ENCODE measurements at regions not wholly inside any gene's neighbourhood (a gene's known extent, or its start where the extent isn't known, plus 50 kb on each side); places are given as distances from the start of the nearest gene placed in this dataset.
A peak's percentile ranks its signal among the peaks of the same experiment; 100 is the strongest.

- TF ChIP-seq ZNF724P (CRISPR knock-in tag; IDR thresholded peaks at IDR 0.05; ENCODE audit: borderline replicate concordance) (no peak), NR1H2 (CRISPR knock-in tag; IDR thresholded peaks at IDR 0.05; ENCODE audit: borderline replicate concordance, low read depth) (no peak), ZNF775 (CRISPR knock-in tag; IDR thresholded peaks at IDR 0.05; ENCODE audit: borderline replicate concordance) (no peak), ZBTB2 (CRISPR knock-in tag; IDR thresholded peaks at IDR 0.05; ENCODE audit: low read depth) (no peak), TEAD3 (CRISPR knock-in tag; optimal IDR thresholded peaks at IDR 0.05; ENCODE audit: borderline replicate concordance) (peak; percentile 25), GABPA (IDR thresholded peaks at IDR 0.05; ENCODE audit: low read depth, low read length) (no peak), GABPA (CRISPR knock-in tag; IDR thresholded peaks at IDR 0.05; ENCODE audit: low read depth) (peak; percentile 42; the same call in 1 of the 2 replicates), SKI (IDR thresholded peaks at IDR 0.05; ENCODE audit: partially characterized antibody) (no peak), SOX13 (IDR thresholded peaks at IDR 0.05) (no peak), SOX13 (CRISPR knock-in tag; conservative IDR thresholded peaks at IDR 0.05 in 1 of 2, IDR thresholded peaks at IDR 0.05 in 1 of 2) (peak in 1 of 2 experiments; percentile 74; a peak in 2 of 4 replicates), DNMT3B (CRISPR knock-in tag; conservative IDR thresholded peaks at IDR 0.05) (no peak), CHD4 (IDR thresholded peaks at IDR 0.05; ENCODE audit: borderline replicate concordance, low read length) (no peak), ZNF780A (CRISPR knock-in tag; IDR thresholded peaks at IDR 0.05) (no peak), KAT8 (CRISPR knock-in tag; IDR thresholded peaks at IDR 0.05) (peak; percentile 60), PHF21A (CRISPR knock-in tag; IDR thresholded peaks at IDR 0.05) (peak; percentile 22; the same call in 1 of the 2 replicates), ZNF615 (CRISPR knock-in tag; IDR thresholded peaks at IDR 0.05; ENCODE audit: borderline replicate concordance) (no peak), YEATS4 (CRISPR knock-in tag; IDR thresholded peaks at IDR 0.05; ENCODE audit: borderline replicate concordance) (no peak), ZNF737 (CRISPR knock-in tag; IDR thresholded peaks at IDR 0.05; ENCODE audit: borderline replicate concordance) (no peak), HNRNPLL (IDR thresholded peaks at IDR 0.05; ENCODE audit: low read depth, low read length, poor library complexity, severe bottlenecking) (no peak), ONECUT2 (CRISPR knock-in tag; IDR thresholded peaks at IDR 0.05) (no peak), NRL (CRISPR knock-in tag; IDR thresholded peaks at IDR 0.05; ENCODE audit: borderline replicate concordance) (no peak)
- TF ChIP-seq, protein P1, sequence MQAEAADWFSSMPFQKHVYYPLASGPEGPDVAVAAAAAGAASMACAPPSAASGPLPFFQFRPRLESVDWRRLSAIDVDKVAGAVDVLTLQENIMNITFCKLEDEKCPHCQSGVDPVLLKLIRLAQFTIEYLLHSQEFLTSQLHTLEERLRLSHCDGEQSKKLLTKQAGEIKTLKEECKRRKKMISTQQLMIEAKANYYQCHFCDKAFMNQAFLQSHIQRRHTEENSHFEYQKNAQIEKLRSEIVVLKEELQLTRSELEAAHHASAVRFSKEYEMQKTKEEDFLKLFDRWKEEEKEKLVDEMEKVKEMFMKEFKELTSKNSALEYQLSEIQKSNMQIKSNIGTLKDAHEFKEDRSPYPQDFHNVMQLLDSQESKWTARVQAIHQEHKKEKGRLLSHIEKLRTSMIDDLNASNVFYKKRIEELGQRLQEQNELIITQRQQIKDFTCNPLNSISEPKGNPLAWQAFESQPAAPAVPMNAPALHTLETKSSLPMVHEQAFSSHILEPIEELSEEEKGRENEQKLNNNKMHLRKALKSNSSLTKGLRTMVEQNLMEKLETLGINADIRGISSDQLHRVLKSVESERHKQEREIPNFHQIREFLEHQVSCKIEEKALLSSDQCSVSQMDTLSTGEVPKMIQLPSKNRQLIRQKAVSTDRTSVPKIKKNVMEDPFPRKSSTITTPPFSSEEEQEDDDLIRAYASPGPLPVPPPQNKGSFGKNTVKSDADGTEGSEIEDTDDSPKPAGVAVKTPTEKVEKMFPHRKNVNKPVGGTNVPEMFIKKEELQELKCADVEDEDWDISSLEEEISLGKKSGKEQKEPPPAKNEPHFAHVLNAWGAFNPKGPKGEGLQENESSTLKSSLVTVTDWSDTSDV (CRISPR knock-in tag; IDR thresholded peaks at IDR 0.05), result no peak
- TF ChIP-seq, protein P2, sequence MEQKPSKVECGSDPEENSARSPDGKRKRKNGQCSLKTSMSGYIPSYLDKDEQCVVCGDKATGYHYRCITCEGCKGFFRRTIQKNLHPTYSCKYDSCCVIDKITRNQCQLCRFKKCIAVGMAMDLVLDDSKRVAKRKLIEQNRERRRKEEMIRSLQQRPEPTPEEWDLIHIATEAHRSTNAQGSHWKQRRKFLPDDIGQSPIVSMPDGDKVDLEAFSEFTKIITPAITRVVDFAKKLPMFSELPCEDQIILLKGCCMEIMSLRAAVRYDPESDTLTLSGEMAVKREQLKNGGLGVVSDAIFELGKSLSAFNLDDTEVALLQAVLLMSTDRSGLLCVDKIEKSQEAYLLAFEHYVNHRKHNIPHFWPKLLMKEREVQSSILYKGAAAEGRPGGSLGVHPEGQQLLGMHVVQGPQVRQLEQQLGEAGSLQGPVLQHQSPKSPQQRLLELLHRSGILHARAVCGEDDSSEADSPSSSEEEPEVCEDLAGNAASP (CRISPR knock-in tag; IDR thresholded peaks at IDR 0.05; ENCODE audit: borderline replicate concordance), result 0 out of 2 replicates have a peak, but pooled peaks have one; percentile 12
Observed at GRCh38 chr5:143481697-143482531, 78.4 kb upstream of the NR3C1 start (continued).

Data from HepG2 (cell line).